ENCODE measurements at regions not wholly inside any gene's neighbourhood (a gene's known extent, or its start where the extent isn't known, plus 50 kb on each side); places are given as distances from the start of the nearest gene placed in this dataset.

DNA sequence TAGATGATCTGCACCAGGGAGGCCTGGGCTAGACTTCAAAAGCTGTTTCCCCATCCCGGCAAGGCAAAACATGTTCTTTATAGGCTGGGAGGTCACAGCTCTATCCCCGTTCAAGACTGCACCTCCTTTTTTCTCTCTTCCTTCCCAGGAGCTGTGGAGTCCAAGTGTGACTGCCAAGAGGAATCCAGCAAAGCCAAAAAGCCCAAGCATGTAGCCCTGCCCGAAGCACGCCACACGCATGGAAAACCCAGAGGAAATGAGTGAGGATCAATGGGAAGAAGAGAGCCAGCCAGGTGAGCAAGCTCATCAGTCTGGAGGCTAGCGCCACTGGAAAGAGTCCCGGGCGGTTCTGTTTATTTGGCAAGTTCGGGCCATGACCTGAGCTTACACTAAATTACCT lies 240.4 kb downstream of the PRL start:
- intact Hi-C loops (cut with DNase I; ENCODE audit: low total_unique reads) = no loop called here
- no peaks in the 10 kb centered on the region for H3K4me1 ChIP-seq
- DNase-seq = no peak
- WGBS, 5 donors = 93 to 97% (median 95%) methylated on average over 9 of the region's 9 CpGs
- TF ChIP-seq POLR2AphosphoS5 (IDR thresholded peaks at IDR 0.05) = no peak
- TF ChIP-seq POLR2A (IDR thresholded peaks at IDR 0.05) = no peak
- TF ChIP-seq, protein P1, sequence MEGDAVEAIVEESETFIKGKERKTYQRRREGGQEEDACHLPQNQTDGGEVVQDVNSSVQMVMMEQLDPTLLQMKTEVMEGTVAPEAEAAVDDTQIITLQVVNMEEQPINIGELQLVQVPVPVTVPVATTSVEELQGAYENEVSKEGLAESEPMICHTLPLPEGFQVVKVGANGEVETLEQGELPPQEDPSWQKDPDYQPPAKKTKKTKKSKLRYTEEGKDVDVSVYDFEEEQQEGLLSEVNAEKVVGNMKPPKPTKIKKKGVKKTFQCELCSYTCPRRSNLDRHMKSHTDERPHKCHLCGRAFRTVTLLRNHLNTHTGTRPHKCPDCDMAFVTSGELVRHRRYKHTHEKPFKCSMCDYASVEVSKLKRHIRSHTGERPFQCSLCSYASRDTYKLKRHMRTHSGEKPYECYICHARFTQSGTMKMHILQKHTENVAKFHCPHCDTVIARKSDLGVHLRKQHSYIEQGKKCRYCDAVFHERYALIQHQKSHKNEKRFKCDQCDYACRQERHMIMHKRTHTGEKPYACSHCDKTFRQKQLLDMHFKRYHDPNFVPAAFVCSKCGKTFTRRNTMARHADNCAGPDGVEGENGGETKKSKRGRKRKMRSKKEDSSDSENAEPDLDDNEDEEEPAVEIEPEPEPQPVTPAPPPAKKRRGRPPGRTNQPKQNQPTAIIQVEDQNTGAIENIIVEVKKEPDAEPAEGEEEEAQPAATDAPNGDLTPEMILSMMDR (IDR thresholded peaks at IDR 0.05 in 8 of 11, conservative IDR thresholded peaks at IDR 0.05 in 3 of 11) = no peak
- no peak overlapping the region for H3K4me3 ChIP-seq
- no peaks in the 10 kb centered on the region for H3K9me3 ChIP-seq
- H3K27ac ChIP-seq = no peak overlapping the region
- H3K27me3 ChIP-seq (replicated peaks in 1 of 7) = no peaks in the 10 kb centered on the region
- H3K36me3 ChIP-seq = no peaks in the 10 kb centered on the region

DNA sequence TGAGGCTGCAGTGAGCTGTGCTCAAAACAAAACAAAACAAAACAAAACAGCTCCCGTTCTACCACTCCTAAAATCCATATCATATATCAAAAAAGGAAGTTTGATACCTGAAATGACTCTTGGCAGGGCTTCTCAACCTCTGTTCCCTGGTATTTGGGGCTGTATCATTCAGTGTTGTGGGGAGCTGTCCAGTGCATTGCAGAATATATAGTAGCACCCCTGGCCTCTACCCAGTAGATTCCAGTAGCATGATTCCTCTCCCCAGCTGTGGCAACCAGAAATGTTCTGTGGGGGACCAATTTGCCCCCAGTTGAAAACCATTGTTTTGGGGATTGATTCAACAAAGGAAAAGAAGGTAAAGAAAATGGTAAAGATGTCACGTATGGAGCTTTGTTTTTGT lies 238.9 kb downstream of the PRL start:
- WGBS, 5 donors = 81 to 96% (median 91%) methylated on average over 2 of the region's 2 CpGs
- H3K9me3 ChIP-seq = no peaks in the 10 kb centered on the region
- H3K27me3 ChIP-seq (replicated peaks in 1 of 7) = no peaks in the 10 kb centered on the region
- peaks cover 0 to 6% (median 0%) of the 10 kb centered on the region in 6 donors for H3K4me1 ChIP-seq
- TF ChIP-seq POLR2AphosphoS5 (IDR thresholded peaks at IDR 0.05) (no peak), POLR2A (IDR thresholded peaks at IDR 0.05) (no peak)
- TF ChIP-seq, protein P1 (IDR thresholded peaks at IDR 0.05 in 8 of 11, conservative IDR thresholded peaks at IDR 0.05 in 3 of 11) = no peak
- DNase-seq = no peak
- no peak overlapping the region for H3K4me3 ChIP-seq
- intact Hi-C loops (cut with DNase I; ENCODE audit: low total_unique reads) = no loop called here
- no peaks in the 10 kb centered on the region for H3K36me3 ChIP-seq
- H3K27ac ChIP-seq = no peak overlapping the region

DNA sequence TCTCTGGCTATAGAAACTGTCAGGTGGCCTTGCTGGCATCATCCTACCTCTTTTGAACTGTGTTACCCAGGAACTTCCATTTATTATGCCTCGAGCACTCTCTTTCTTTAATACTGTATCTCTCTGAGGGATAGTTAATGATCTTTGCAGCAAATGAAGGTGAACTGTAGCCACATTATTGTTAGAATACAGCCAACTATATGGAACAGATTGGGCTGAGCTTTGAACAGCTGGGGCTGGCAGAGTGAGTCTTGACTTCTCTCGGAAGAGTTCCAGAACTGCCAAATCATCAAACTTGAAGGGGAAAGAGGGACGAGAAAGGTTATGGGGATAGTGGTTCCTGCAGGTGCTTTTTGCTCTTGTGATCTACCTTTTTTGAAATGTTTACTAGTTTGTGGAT lies 237.7 kb downstream of the PRL start:
- Histone ChIP-seq H3K4me1 (peaks cover 0 to 12% (median 0%) of the 10 kb centered on the region in 6 donors), H3K4me3 (no peak overlapping the region), H3K9me3 (no peaks in the 10 kb centered on the region), H3K27me3 (replicated peaks in 1 of 7) (no peaks in the 10 kb centered on the region), H3K36me3 (no peaks in the 10 kb centered on the region), H3K27ac (no peak overlapping the region)
- TF ChIP-seq POLR2AphosphoS5 (IDR thresholded peaks at IDR 0.05) = no peak
- TF ChIP-seq, protein P1 (IDR thresholded peaks at IDR 0.05 in 8 of 11, conservative IDR thresholded peaks at IDR 0.05 in 3 of 11) = no peak
- no peak for TF ChIP-seq POLR2A (IDR thresholded peaks at IDR 0.05)
- intact Hi-C loops (cut with DNase I; ENCODE audit: low total_unique reads) = no loop called here
- WGBS, 5 donors = 68 to 82% (median 75%) methylated on average over 3 of the region's 3 CpGs
- DNase-seq = no peak

DNA sequence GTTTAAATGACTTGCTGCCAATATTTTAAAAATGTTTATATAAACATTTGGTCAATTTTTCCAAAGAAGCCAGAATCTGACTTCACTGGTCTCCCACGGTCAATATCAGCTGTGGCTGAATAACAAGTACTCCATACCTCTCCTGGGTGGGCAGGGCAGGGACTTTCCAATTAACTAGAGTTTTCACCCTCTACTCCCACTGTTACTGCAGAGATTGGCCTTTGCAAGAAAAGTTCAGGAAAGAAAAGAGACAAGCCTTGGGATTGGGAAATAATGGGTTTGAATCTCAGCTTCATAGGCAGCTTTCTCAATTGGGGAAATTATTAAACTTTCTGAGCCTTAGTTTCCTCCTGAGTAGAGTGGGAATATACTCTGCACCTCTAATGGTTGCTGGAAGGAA lies 236.9 kb downstream of the PRL start:
- H3K9me3 ChIP-seq = no peaks in the 10 kb centered on the region
- no peaks in the 10 kb centered on the region for H3K36me3 ChIP-seq
- 38 to 94% (median 90%) methylated on average over 1 of the region's 1 CpG for WGBS, 5 donors
- TF ChIP-seq POLR2A (IDR thresholded peaks at IDR 0.05) = no peak
- no peak for TF ChIP-seq POLR2AphosphoS5 (IDR thresholded peaks at IDR 0.05)
- TF ChIP-seq, protein P1 (IDR thresholded peaks at IDR 0.05 in 8 of 11, conservative IDR thresholded peaks at IDR 0.05 in 3 of 11) = no peak
- intact Hi-C loops (cut with DNase I; ENCODE audit: low total_unique reads) = no loop called here
- no peak overlapping the region for H3K27ac ChIP-seq
- DNase-seq = no peak
- no peak overlapping the region for H3K4me3 ChIP-seq
- peaks cover 0 to 12% (median 0%) of the 10 kb centered on the region in 6 donors for H3K4me1 ChIP-seq
- no peaks in the 10 kb centered on the region for H3K27me3 ChIP-seq (replicated peaks in 1 of 7)
